Activated CD8-positive, alpha-beta T cell treated with anti-CD3 and anti-CD28 coated beads, Interleukin-2, amount 10 ng/mL, durations not matched to agents 7 days and 5 days (primary cell): ENCODE measurements at regions not wholly inside any gene's neighbourhood (a gene's known extent, or its start where the extent isn't known, plus 50 kb on each side); places are given as distances from the start of the nearest gene placed in this dataset.

Source experiments
- ATAC-seq: fragments of 150-1000 bp; cut with Tn5 transposase; one replicate; pipeline ENCODE4 v1.10.0; 2021; ENCODE audit warnings: moderate library complexity
- CTCF ChIA-PET: fragments of 350-600 bp; sonication (Branson Sonifier 250); formaldehyde crosslinking; loops from one replicate; lab custom pipeline; 2021; ENCODE audit warnings: antibody characterized with exemption; lab: Charles Lee
- POLR2A ChIA-PET: fragments of 350-600 bp; sonication (Branson Sonifier 250); formaldehyde crosslinking; loops from one replicate; lab custom pipeline; 2021; ENCODE audit warnings: antibody characterized with exemption; lab: Charles Lee
- DNase-seq: peaks from one replicate; pipeline ENCODE4 v3.0.0-alpha.2; 2020
- H3K27ac Mint-ChIP-seq: one replicate; pipeline ENCODE4 v1.8.0; 2021; ENCODE audit warnings: mild to moderate bottlenecking, mixed read lengths
- H3K27me3 Mint-ChIP-seq: one replicate; pipeline ENCODE4 v1.8.0; 2021; ENCODE audit warnings: low read depth, mixed read lengths
- H3K36me3 Mint-ChIP-seq: one replicate; pipeline ENCODE4 v1.8.0; 2021; ENCODE audit warnings: low read depth, mixed read lengths
- H3K4me1 Mint-ChIP-seq: one replicate; pipeline ENCODE4 v1.8.0; 2021; ENCODE audit warnings: low read depth, mixed read lengths
- H3K4me3 Mint-ChIP-seq: one replicate; pipeline ENCODE4 v1.8.0; 2021; ENCODE audit warnings: mild to moderate bottlenecking, mixed read lengths
- H3K9me3 Mint-ChIP-seq: one replicate; pipeline ENCODE4 v1.8.0; 2022; ENCODE audit warnings: mixed read lengths; ENCODE audit not compliant: insufficient read depth

- CTCF ChIA-PET = no interaction called here
- Mint-ChIP-seq H3K9me3 (no peaks in the 10 kb centered on the region), H3K36me3 (no peaks in the 10 kb centered on the region), H3K27ac (no peak overlapping the region), H3K4me3 (no peak overlapping the region), H3K4me1 (no peaks in the 10 kb centered on the region), H3K27me3 (no peaks in the 10 kb centered on the region)
- no peak for DNase-seq
- POLR2A ChIA-PET = no interaction called here
- no peak for ATAC-seq
Measured at GRCh38 chr6:91185072-91185471, 598.2 kb upstream of the MAP3K7 start.

DNA sequence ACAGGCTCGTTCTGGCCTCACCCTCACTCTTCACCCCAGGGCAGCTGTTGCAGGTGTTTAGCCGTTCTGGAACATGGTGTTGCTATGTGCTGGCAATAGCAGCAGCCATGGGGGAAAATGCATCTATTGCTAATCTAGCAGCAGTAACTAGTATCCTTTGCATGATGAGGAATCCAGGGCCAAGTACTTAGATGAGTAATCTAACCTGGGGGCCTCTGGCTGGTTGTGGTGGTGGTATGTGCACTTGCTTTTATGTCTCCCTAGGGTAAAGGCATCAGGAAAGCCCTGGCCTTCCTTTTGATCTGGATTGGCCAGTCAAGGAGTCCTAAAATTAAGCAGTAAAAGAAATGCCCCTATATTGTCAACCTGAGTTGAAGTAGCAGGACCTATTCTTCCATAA lies 594.5 kb upstream of the MAP3K7 start:
- H3K9me3 Mint-ChIP-seq = no peaks in the 10 kb centered on the region
- H3K27me3 Mint-ChIP-seq = no peaks in the 10 kb centered on the region
- ChIA-PET CTCF (no interaction called here), POLR2A (no interaction called here)
- H3K4me3 Mint-ChIP-seq = no peak overlapping the region
- H3K27ac Mint-ChIP-seq = no peak overlapping the region
- DNase-seq (no peak), ATAC-seq (no peak)
- no peaks in the 10 kb centered on the region for H3K36me3 Mint-ChIP-seq
- no peaks in the 10 kb centered on the region for H3K4me1 Mint-ChIP-seq

- DNase-seq = no peak
- no peaks in the 10 kb centered on the region for H3K27me3 Mint-ChIP-seq
- H3K9me3 Mint-ChIP-seq = no peaks in the 10 kb centered on the region
- H3K4me3 Mint-ChIP-seq = no peak overlapping the region
- ChIA-PET POLR2A (no interaction called here), CTCF (no interaction called here)
- no peaks in the 10 kb centered on the region for H3K36me3 Mint-ChIP-seq
- no peak overlapping the region for H3K27ac Mint-ChIP-seq
- no peaks in the 10 kb centered on the region for H3K4me1 Mint-ChIP-seq
- no peak for ATAC-seq
Measured at GRCh38 chr6:91173651-91174050, 586.8 kb upstream of the MAP3K7 start.

GRCh38 chr6:91173186-91173585 lies 586.3 kb upstream of the MAP3K7 start:
- Mint-ChIP-seq H3K9me3 (no peaks in the 10 kb centered on the region), H3K27me3 (no peaks in the 10 kb centered on the region), H3K4me3 (no peak overlapping the region), H3K36me3 (no peaks in the 10 kb centered on the region), H3K27ac (no peak overlapping the region), H3K4me1 (no peaks in the 10 kb centered on the region)
- ChIA-PET POLR2A (no interaction called here), CTCF (no interaction called here)
- DNase-seq = no peak
- ATAC-seq = no peak

- Mint-ChIP-seq H3K36me3 (no peaks in the 10 kb centered on the region), H3K4me1 (no peaks in the 10 kb centered on the region), H3K9me3 (no peaks in the 10 kb centered on the region), H3K27me3 (no peaks in the 10 kb centered on the region), H3K27ac (no peak overlapping the region), H3K4me3 (no peak overlapping the region)
- DNase-seq (no peak), ATAC-seq (no peak)
- CTCF ChIA-PET = no interaction called here
- POLR2A ChIA-PET = no interaction called here
Measured at GRCh38 chr6:91171754-91172462, 585.0 kb upstream of the MAP3K7 start.

DNA sequence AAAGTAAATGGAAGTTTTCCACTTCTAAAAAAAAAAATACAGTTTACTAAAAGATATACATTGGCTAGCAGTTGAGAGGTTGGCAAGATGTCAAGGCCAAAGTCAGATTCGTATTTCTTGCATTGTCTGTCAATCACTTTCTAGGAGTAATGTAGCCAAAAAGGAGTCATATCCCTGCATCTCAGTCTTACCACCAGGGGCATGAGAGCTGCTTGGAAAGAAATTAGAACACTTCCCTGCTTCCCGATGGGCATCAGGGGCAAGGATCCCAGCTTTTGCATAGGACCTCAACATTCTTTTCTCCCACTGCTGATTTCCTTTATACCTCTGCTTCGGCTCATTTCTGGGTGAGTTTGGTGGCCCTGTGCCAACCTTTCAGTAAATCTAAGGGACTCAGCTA lies 581.0 kb upstream of the MAP3K7 start:
- CTCF ChIA-PET = no interaction called here
- no peak overlapping the region for H3K4me3 Mint-ChIP-seq
- ATAC-seq (no peak), DNase-seq (no peak)
- H3K27me3 Mint-ChIP-seq = no peaks in the 10 kb centered on the region
- H3K9me3 Mint-ChIP-seq = no peaks in the 10 kb centered on the region
- POLR2A ChIA-PET = no interaction called here
- H3K4me1 Mint-ChIP-seq = no peaks in the 10 kb centered on the region
- H3K36me3 Mint-ChIP-seq = no peaks in the 10 kb centered on the region
- no peak overlapping the region for H3K27ac Mint-ChIP-seq

DNA sequence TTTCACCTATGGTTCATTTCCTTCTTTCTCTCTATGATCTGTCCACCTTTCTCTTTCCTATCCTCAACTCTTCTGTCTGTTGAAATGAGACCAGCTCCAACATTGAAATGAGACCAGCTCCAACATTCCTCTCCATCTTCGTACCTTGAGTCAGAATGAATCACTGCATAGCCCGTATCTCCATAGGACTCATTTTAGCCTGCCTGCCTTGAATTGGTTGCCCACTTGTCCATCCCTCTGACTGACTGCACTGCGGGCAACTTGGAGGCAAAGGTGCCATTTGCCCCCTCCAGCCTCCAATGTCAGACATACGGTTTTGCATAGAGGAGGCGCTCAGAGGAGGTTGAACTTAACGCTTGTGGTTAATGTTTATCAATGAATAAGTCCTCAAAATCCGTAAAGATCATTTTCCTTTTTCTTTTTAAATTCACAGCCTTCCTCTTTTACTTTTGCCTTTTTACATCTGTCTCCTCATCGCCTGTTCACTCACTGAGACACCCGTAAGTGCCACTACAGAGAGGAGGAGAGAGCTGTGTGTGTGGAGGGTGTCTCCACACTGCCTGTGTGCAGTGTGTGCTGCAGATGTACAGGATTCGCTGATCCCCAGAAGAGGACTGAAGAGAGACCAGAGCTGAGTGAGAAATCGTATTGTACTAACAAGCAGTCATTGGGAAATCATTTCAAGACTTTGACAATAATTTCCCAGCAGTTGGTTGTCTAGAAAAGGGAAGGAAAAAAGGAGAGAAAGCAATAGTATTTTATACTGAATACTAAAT lies 579.6 kb upstream of the MAP3K7 start:
- Mint-ChIP-seq H3K27ac (no peak overlapping the region), H3K27me3 (no peaks in the 10 kb centered on the region), H3K9me3 (no peaks in the 10 kb centered on the region), H3K36me3 (no peaks in the 10 kb centered on the region), H3K4me1 (no peaks in the 10 kb centered on the region), H3K4me3 (no peak overlapping the region)
- ChIA-PET CTCF (no interaction called here), POLR2A (no interaction called here)
- DNase-seq (no peak), ATAC-seq (no peak)

DNA sequence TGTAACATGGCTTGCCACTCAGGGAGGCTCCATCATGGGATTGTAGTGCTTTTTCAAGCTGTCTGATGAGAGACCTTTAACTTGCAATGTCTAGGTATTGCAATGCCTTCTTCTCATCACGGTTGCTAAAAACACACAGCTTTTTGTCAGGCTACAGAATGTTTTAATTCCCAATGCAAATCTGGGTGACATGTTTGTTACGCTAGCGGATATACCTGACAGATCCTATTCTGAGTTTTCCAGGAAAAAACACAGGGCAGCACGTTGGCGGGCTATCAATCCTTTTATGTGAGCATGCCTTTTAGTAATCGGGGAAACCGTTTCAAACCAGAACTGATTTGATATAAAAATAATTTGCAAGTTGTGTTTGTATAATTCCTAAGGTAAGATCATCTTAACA lies 577.2 kb upstream of the MAP3K7 start:
- no peaks in the 10 kb centered on the region for H3K4me1 Mint-ChIP-seq
- CTCF ChIA-PET = no interaction called here
- POLR2A ChIA-PET = no interaction called here
- no peak overlapping the region for H3K27ac Mint-ChIP-seq
- no peaks in the 10 kb centered on the region for H3K27me3 Mint-ChIP-seq
- H3K36me3 Mint-ChIP-seq = no peaks in the 10 kb centered on the region
- ATAC-seq = no peak
- H3K4me3 Mint-ChIP-seq = no peak overlapping the region
- no peaks in the 10 kb centered on the region for H3K9me3 Mint-ChIP-seq
- DNase-seq = no peak

DNA sequence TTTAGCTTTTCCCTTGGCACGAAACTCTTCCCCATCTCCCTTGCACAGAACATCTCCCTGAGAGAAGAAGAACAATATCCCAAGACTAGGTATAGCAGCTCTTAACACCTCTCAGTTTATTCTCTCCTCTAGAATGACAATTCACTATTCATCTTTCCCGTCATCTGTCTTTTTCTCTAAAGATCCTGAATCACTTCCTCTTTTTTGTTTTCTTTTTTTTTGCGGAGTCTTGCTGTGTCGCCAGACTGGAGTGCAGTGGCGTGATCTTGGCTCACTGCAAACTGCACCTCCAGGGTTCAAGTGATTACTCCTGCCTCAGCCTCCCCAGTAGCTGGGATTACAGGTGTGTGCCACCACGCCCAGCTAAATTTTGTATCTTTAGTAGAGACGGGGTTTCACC lies 574.4 kb upstream of the MAP3K7 start:
- DNase-seq (no peak), ATAC-seq (no peak)
- ChIA-PET CTCF (no interaction called here), POLR2A (interaction anchor here (0.6 kb wide), 1 partner anchor 217 kb away, joined by 3 read pairs; no protein-coding TSS in a partner anchor)
- Mint-ChIP-seq H3K27ac (no peak overlapping the region), H3K9me3 (no peaks in the 10 kb centered on the region), H3K36me3 (no peaks in the 10 kb centered on the region), H3K27me3 (no peaks in the 10 kb centered on the region), H3K4me3 (no peak overlapping the region), H3K4me1 (no peaks in the 10 kb centered on the region)

DNA sequence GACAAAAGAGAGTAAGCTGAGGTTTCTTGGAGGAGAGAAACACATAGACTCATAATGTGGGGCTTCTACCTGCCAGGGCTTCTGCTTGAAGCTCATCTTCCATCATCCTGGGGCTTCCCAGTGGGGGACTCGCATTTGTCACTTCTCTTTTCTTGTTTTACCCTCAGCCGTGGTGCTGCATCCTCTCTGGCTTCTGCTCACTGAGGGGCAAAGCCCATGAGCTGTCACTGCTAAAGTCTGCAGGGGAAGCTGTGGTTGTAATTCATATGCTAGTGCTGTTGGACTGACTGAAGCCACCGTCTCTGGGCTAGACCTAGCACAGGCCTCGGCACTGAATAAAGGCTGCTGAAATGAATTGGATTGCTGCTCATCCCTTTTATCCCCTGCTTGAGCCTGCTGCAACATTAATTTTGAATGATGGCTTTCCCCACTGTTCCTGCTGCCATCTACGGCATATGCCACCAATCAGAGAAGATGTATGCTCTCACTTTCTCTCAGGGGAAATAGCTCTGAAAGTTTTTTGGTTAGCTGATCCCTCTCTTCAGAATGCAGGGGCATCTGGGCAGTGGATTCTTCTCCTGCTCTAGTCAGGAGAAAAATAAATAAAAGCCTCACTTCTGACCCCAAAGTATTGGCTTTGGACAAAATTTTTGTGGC lies 568.4 kb upstream of the MAP3K7 start:
- ChIA-PET CTCF (no interaction called here), POLR2A (no interaction called here)
- no peak for DNase-seq
- Mint-ChIP-seq H3K9me3 (no peaks in the 10 kb centered on the region), H3K4me1 (no peaks in the 10 kb centered on the region), H3K4me3 (no peak overlapping the region), H3K27me3 (no peaks in the 10 kb centered on the region), H3K36me3 (no peaks in the 10 kb centered on the region), H3K27ac (no peak overlapping the region)
- ATAC-seq = no peak

DNA sequence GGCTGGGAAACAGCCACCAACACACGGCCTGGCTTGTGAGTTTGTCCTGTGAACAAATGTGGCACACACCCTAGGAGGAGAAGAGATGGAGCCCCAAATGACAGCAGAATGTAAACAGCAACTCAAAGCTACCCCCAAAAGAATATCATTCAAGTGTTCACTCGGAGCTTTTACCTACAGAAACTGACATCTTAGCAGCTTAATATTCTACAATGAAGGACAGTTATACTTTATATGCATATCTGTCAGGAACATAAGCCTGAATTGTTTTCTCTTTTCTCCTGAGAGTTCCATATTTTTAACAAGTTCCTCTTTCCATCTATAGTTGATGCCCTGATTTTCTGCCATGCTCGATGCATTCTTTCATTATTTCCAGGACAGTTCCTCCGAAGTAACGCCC lies 566.0 kb upstream of the MAP3K7 start:
- Mint-ChIP-seq H3K27me3 (no peaks in the 10 kb centered on the region), H3K27ac (no peak overlapping the region), H3K4me1 (no peaks in the 10 kb centered on the region), H3K9me3 (no peaks in the 10 kb centered on the region), H3K4me3 (no peak overlapping the region), H3K36me3 (no peaks in the 10 kb centered on the region)
- POLR2A ChIA-PET = interaction anchor here (0.7 kb wide), 1 partner anchor 88 kb away, joined by 5 read pairs; no protein-coding TSS in a partner anchor
- no peak for ATAC-seq
- CTCF ChIA-PET = no interaction called here
- DNase-seq = no peak

DNA sequence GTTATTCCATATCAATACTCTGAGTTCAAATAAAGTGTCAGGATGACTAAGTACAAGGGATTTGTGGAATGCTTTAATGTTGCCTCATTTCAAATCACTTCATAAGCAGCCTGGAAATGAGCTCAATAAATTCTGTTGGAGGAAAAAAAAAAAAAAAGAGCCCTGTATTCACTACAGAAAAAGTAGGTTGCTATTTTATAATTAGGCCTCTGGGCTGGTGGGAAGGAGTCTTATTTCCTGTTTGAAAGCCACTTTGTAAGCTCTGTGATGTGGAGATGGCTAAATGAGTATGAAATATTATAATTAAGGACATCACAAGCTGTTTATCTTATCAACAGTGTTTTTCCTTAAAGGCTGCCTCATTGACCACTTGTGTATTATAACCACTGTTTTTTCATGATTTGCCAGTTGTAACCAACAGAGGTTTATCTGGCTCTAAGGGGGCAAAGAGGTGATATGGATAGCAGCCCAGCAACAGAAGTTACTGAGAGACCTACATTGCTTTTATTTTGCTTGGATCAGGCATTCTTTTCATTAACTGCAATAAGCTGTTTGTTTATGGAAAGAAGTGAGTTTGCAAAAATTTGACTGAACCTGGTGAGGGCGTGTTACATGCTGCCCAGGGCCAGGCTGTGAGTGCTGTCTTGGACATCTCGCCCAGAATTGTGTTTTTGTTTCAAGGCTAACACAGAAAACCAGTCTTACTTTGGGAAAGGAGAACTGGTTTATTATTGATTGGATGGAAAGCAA lies 563.3 kb upstream of the MAP3K7 start:
- Mint-ChIP-seq H3K27me3 (no peaks in the 10 kb centered on the region), H3K27ac (no peak overlapping the region), H3K4me3 (no peak overlapping the region), H3K4me1 (no peaks in the 10 kb centered on the region), H3K36me3 (no peaks in the 10 kb centered on the region), H3K9me3 (no peaks in the 10 kb centered on the region)
- ChIA-PET CTCF (no interaction called here), POLR2A (no interaction called here)
- DNase-seq (no peak), ATAC-seq (no peak)
